ENCODE measurements at regions not wholly inside any gene's neighbourhood (a gene's known extent, or its start where the extent isn't known, plus 50 kb on each side); places are given as distances from the start of the nearest gene placed in this dataset.

- H3K4me3 ChIP-seq (ENCODE audit: control insufficient read depth in 1 of 7, extremely low read depth in 1 of 7, insufficient read depth in 4 of 7, low read depth in 2 of 7, low read length in 6 of 7) = no peak overlapping the region
- peaks cover 2 to 47% (median 6%) of the 10 kb centered on the region in 5 experiments for H3K27me3 ChIP-seq (replicated peaks in 2 of 5; ENCODE audit: control insufficient read depth in 4 of 5, insufficient read depth in 5 of 5, low read length in 4 of 5)
- DNase-seq = no peak
- WGBS (ENCODE audit: insufficient coverage) = 90% methylated on average over 2 of the region's 9 CpGs
- H3K27ac ChIP-seq (ENCODE audit: insufficient read depth in 1 of 2, low read depth in 1 of 2, low read length in 2 of 2, poor library complexity in 1 of 2, severe bottlenecking in 2 of 2) = no peak overlapping the region
- H3K36me3 ChIP-seq (ENCODE audit: control insufficient read depth in 4 of 4, insufficient read depth in 4 of 4, low read length in 3 of 4) = no peaks in the 10 kb centered on the region
- POLR2A ChIA-PET = no interaction called here
- CTCF ChIA-PET = no interaction called here
- no peaks in the 10 kb centered on the region for H3K4me1 ChIP-seq (ENCODE audit: control extremely low read depth in 1 of 4, control insufficient read depth in 4 of 4, insufficient read depth in 4 of 4, low read length in 3 of 4)
- peaks cover 0 to 4% (median 0%) of the 10 kb centered on the region in 5 experiments for H3K9me3 ChIP-seq (ENCODE audit: control extremely low read depth in 1 of 5, control insufficient read depth in 4 of 5, insufficient read depth in 2 of 5, low read depth in 1 of 5, low read length in 4 of 5)
Observed at GRCh38 chr11:119828006-119828405, 99.0 kb upstream of the NECTIN1 start.

- DNase-seq = no peak
- Histone ChIP-seq H3K9me3 (ENCODE audit: control extremely low read depth in 1 of 5, control insufficient read depth in 4 of 5, insufficient read depth in 2 of 5, low read depth in 1 of 5, low read length in 4 of 5) (peaks cover 0 to 4% (median 0%) of the 10 kb centered on the region in 5 experiments), H3K4me1 (ENCODE audit: control extremely low read depth in 1 of 4, control insufficient read depth in 4 of 4, insufficient read depth in 4 of 4, low read length in 3 of 4) (no peaks in the 10 kb centered on the region), H3K27me3 (replicated peaks in 2 of 5; ENCODE audit: control insufficient read depth in 4 of 5, insufficient read depth in 5 of 5, low read length in 4 of 5) (peaks cover 2 to 39% (median 6%) of the 10 kb centered on the region in 5 experiments), H3K36me3 (ENCODE audit: control insufficient read depth in 4 of 4, insufficient read depth in 4 of 4, low read length in 3 of 4) (no peaks in the 10 kb centered on the region), H3K4me3 (ENCODE audit: control insufficient read depth in 1 of 7, extremely low read depth in 1 of 7, insufficient read depth in 4 of 7, low read depth in 2 of 7, low read length in 6 of 7) (no peak overlapping the region), H3K27ac (ENCODE audit: insufficient read depth in 1 of 2, low read depth in 1 of 2, low read length in 2 of 2, poor library complexity in 1 of 2, severe bottlenecking in 2 of 2) (no peak overlapping the region)
- POLR2A ChIA-PET = no interaction called here
- CTCF ChIA-PET = no interaction called here
- 0% methylated on average over 1 of the region's 2 CpGs for WGBS (ENCODE audit: insufficient coverage)
Observed at GRCh38 chr11:119827113-119827512, 98.1 kb upstream of the NECTIN1 start.

GRCh38 chr11:119823077-119823476 lies 94.1 kb upstream of the NECTIN1 start:
- Histone ChIP-seq H3K27me3 (replicated peaks in 2 of 5; ENCODE audit: control insufficient read depth in 4 of 5, insufficient read depth in 5 of 5, low read length in 4 of 5) (peaks cover 1 to 26% (median 3%) of the 10 kb centered on the region in 5 experiments), H3K4me1 (ENCODE audit: control extremely low read depth in 1 of 4, control insufficient read depth in 4 of 4, insufficient read depth in 4 of 4, low read length in 3 of 4) (no peaks in the 10 kb centered on the region), H3K27ac (ENCODE audit: insufficient read depth in 1 of 2, low read depth in 1 of 2, low read length in 2 of 2, poor library complexity in 1 of 2, severe bottlenecking in 2 of 2) (no peak overlapping the region), H3K4me3 (ENCODE audit: control insufficient read depth in 1 of 7, extremely low read depth in 1 of 7, insufficient read depth in 4 of 7, low read depth in 2 of 7, low read length in 6 of 7) (no peak overlapping the region), H3K36me3 (ENCODE audit: control insufficient read depth in 4 of 4, insufficient read depth in 4 of 4, low read length in 3 of 4) (no peaks in the 10 kb centered on the region), H3K9me3 (ENCODE audit: control extremely low read depth in 1 of 5, control insufficient read depth in 4 of 5, insufficient read depth in 2 of 5, low read depth in 1 of 5, low read length in 4 of 5) (peaks cover 0 to 4% (median 0%) of the 10 kb centered on the region in 5 experiments)
- DNase-seq = no peak
- 75% methylated on average over 1 of the region's 15 CpGs for WGBS (ENCODE audit: insufficient coverage)
- POLR2A ChIA-PET = no interaction called here
- CTCF ChIA-PET = no interaction called here

GRCh38 chr11:119816660-119817059 lies 87.7 kb upstream of the NECTIN1 start:
- CTCF ChIA-PET = no interaction called here

GRCh38 chr11:119814766-119815165 lies 85.8 kb upstream of the NECTIN1 start:
- Histone ChIP-seq H3K27ac (ENCODE audit: insufficient read depth in 1 of 2, low read depth in 1 of 2, low read length in 2 of 2, poor library complexity in 1 of 2, severe bottlenecking in 2 of 2) (no peak overlapping the region), H3K36me3 (ENCODE audit: control insufficient read depth in 4 of 4, insufficient read depth in 4 of 4, low read length in 3 of 4) (no peaks in the 10 kb centered on the region), H3K4me1 (ENCODE audit: control extremely low read depth in 1 of 4, control insufficient read depth in 4 of 4, insufficient read depth in 4 of 4, low read length in 3 of 4) (no peaks in the 10 kb centered on the region), H3K27me3 (replicated peaks in 2 of 5; ENCODE audit: control insufficient read depth in 4 of 5, insufficient read depth in 5 of 5, low read length in 4 of 5) (peaks cover 0 to 7% (median 2%) of the 10 kb centered on the region in 5 experiments), H3K9me3 (ENCODE audit: control extremely low read depth in 1 of 5, control insufficient read depth in 4 of 5, insufficient read depth in 2 of 5, low read depth in 1 of 5, low read length in 4 of 5) (peaks cover 0 to 7% (median 0%) of the 10 kb centered on the region in 5 experiments), H3K4me3 (ENCODE audit: control insufficient read depth in 1 of 7, extremely low read depth in 1 of 7, insufficient read depth in 4 of 7, low read depth in 2 of 7, low read length in 6 of 7) (no peak overlapping the region)
- DNase-seq = no peak
- ChIA-PET POLR2A (no interaction called here), CTCF (no interaction called here)

More at GRCh38 chr11:119816660-119817059, 87.7 kb upstream of the NECTIN1 start:
- Histone ChIP-seq H3K9me3 (ENCODE audit: control extremely low read depth in 1 of 5, control insufficient read depth in 4 of 5, insufficient read depth in 2 of 5, low read depth in 1 of 5, low read length in 4 of 5) (peaks cover 0 to 7% (median 0%) of the 10 kb centered on the region in 5 experiments), H3K4me3 (ENCODE audit: control insufficient read depth in 1 of 7, extremely low read depth in 1 of 7, insufficient read depth in 4 of 7, low read depth in 2 of 7, low read length in 6 of 7) (no peak overlapping the region), H3K4me1 (ENCODE audit: control extremely low read depth in 1 of 4, control insufficient read depth in 4 of 4, insufficient read depth in 4 of 4, low read length in 3 of 4) (no peaks in the 10 kb centered on the region), H3K27ac (ENCODE audit: insufficient read depth in 1 of 2, low read depth in 1 of 2, low read length in 2 of 2, poor library complexity in 1 of 2, severe bottlenecking in 2 of 2) (no peak overlapping the region), H3K27me3 (replicated peaks in 2 of 5; ENCODE audit: control insufficient read depth in 4 of 5, insufficient read depth in 5 of 5, low read length in 4 of 5) (peaks cover 0 to 7% (median 0%) of the 10 kb centered on the region in 5 experiments), H3K36me3 (ENCODE audit: control insufficient read depth in 4 of 4, insufficient read depth in 4 of 4, low read length in 3 of 4) (no peaks in the 10 kb centered on the region)
- WGBS (ENCODE audit: insufficient coverage) = 100% methylated on average over 1 of the region's 2 CpGs
- DNase-seq = peak in 2 of 3 donors; percentile 11 to 41
- POLR2A ChIA-PET = no interaction called here

GRCh38 chr11:119810478-119811232 lies 81.7 kb upstream of the NECTIN1 start:
- H3K27ac ChIP-seq (ENCODE audit: insufficient read depth in 1 of 2, low read depth in 1 of 2, low read length in 2 of 2, poor library complexity in 1 of 2, severe bottlenecking in 2 of 2) = no peak overlapping the region
- H3K27me3 ChIP-seq (replicated peaks in 2 of 5; ENCODE audit: control insufficient read depth in 4 of 5, insufficient read depth in 5 of 5, low read length in 4 of 5) = peaks cover 0 to 28% (median 6%) of the 10 kb centered on the region in 5 experiments
- no peak overlapping the region for H3K4me3 ChIP-seq (ENCODE audit: control insufficient read depth in 1 of 7, extremely low read depth in 1 of 7, insufficient read depth in 4 of 7, low read depth in 2 of 7, low read length in 6 of 7)
- ChIA-PET CTCF (no interaction called here), POLR2A (no interaction called here)
- H3K9me3 ChIP-seq (ENCODE audit: control extremely low read depth in 1 of 5, control insufficient read depth in 4 of 5, insufficient read depth in 2 of 5, low read depth in 1 of 5, low read length in 4 of 5) = peaks cover 0 to 7% (median 0%) of the 10 kb centered on the region in 5 experiments
- H3K36me3 ChIP-seq (ENCODE audit: control insufficient read depth in 4 of 4, insufficient read depth in 4 of 4, low read length in 3 of 4) = no peaks in the 10 kb centered on the region
- WGBS (ENCODE audit: insufficient coverage) = 96% methylated on average over 12 of the region's 14 CpGs
- DNase-seq = peak in 2 of 3 donors; percentile 10 to 16
- H3K4me1 ChIP-seq (ENCODE audit: control extremely low read depth in 1 of 4, control insufficient read depth in 4 of 4, insufficient read depth in 4 of 4, low read length in 3 of 4) = no peaks in the 10 kb centered on the region

GRCh38 chr11:119809346-119809745 lies 80.3 kb upstream of the NECTIN1 start:
- POLR2A ChIA-PET = no interaction called here
- Histone ChIP-seq H3K36me3 (ENCODE audit: control insufficient read depth in 4 of 4, insufficient read depth in 4 of 4, low read length in 3 of 4) (no peaks in the 10 kb centered on the region), H3K4me3 (ENCODE audit: control insufficient read depth in 1 of 7, extremely low read depth in 1 of 7, insufficient read depth in 4 of 7, low read depth in 2 of 7, low read length in 6 of 7) (no peak overlapping the region), H3K27ac (ENCODE audit: insufficient read depth in 1 of 2, low read depth in 1 of 2, low read length in 2 of 2, poor library complexity in 1 of 2, severe bottlenecking in 2 of 2) (no peak overlapping the region), H3K4me1 (ENCODE audit: control extremely low read depth in 1 of 4, control insufficient read depth in 4 of 4, insufficient read depth in 4 of 4, low read length in 3 of 4) (no peaks in the 10 kb centered on the region), H3K27me3 (replicated peaks in 2 of 5; ENCODE audit: control insufficient read depth in 4 of 5, insufficient read depth in 5 of 5, low read length in 4 of 5) (peaks cover 0 to 32% (median 7%) of the 10 kb centered on the region in 5 experiments), H3K9me3 (ENCODE audit: control extremely low read depth in 1 of 5, control insufficient read depth in 4 of 5, insufficient read depth in 2 of 5, low read depth in 1 of 5, low read length in 4 of 5) (peaks cover 0 to 7% (median 0%) of the 10 kb centered on the region in 5 experiments)
- CTCF ChIA-PET = no interaction called here
- WGBS (ENCODE audit: insufficient coverage) = 82% methylated on average over 7 of the region's 7 CpGs
- DNase-seq = no peak
